Testis (tissue), 2 donors: ENCODE measurements at regions not wholly inside any gene's neighbourhood (a gene's known extent, or its start where the extent isn't known, plus 50 kb on each side); places are given as distances from the start of the nearest gene placed in this dataset.
"Not testable (repeated sequence)": the region's sequence is repeated elsewhere in the genome, so short reads cannot be mapped to it uniquely, and the experiment has no call there.

Source experiments
- DNase-seq: peaks from one replicate; pipeline ENCODE4 v3.0.0-alpha.2; 2019
- H3K27ac ChIP-seq, 2 donors: fragments of 200-600 bp; sonication (generic); one replicate each; pipeline ENCODE4 v1.5.1; 2019
- H3K27me3 ChIP-seq: fragments of 200-600 bp; sonication (generic); one replicate; pipeline ENCODE4 v1.5.1; 2019
- H3K36me3 ChIP-seq: fragments of 200-600 bp; sonication (generic); one replicate; pipeline ENCODE4 v1.5.1; 2017; ENCODE audit warnings: low read depth; ENCODE audit errors: missing control alignments
- H3K4me1 ChIP-seq: fragments of 200-600 bp; sonication (generic); one replicate; pipeline ENCODE4 v1.5.1; 2019
- H3K4me3 ChIP-seq, 2 donors: fragments of 200-600 bp; sonication (generic); one replicate each; pipeline ENCODE4 v1.5.1; 2017 to 2019
- H3K9me3 ChIP-seq: fragments of 200-600 bp; sonication (generic); one replicate; pipeline ENCODE4 v1.5.1; 2017
- POLR2A ChIP-seq: fragments of 450-650 bp; IDR thresholded peaks from one replicate; pipeline ENCODE4 v1.6.1; 2017; ENCODE audit warnings: antibody characterized with exemption, mild to moderate bottlenecking, moderate library complexity
- whole genome bisulfite sequencing, 2 donors: methylation state at CpG; one replicate each; pipeline ENCODE4 v1.1.5; 2018; 5-methylcytosine and 5-hydroxymethylcytosine counted together
- intact Hi-C: fragments of 100-400 bp; cut with DNase I; formaldehyde crosslinking; loops from one replicate; pipeline ENCODE4 v1.15.1; 2023; ENCODE audit warnings: low total_unique reads
- TF ChIP-seq, protein P1 (sequence below), 3 experiments: fragments of 450-650 bp in 2 of 3; fragments of 200-600 bp in 1 of 3; sonication (generic) in 1 of 3; IDR thresholded peaks; one replicate each; pipeline ENCODE4 v1.5.1; 2016 to 2019; ENCODE audit warnings: antibody characterized with exemption in 3 of 3, mild to moderate bottlenecking in 2 of 3, moderate library complexity in 1 of 3

DNA sequence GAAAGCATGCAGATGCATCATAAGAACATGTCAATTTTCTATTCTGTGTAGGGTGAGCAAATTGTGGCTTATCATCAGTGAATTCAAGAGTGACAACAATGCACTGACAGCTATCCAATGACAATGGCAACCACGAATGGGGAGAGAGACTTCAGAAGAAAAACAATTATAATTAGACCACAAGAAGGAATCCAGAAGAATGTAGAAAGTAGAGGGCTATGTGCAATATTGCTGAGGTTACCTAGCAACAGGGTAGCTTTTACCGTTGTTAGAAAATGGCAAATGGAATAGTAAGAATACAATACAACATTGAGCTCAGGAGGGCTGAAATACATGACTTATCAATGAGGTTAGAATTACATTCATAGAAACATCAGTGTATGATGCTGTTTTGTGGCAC is 71.1 kb upstream of the SESTD1 start:
- H3K4me3 ChIP-seq = no peak overlapping the region
- H3K9me3 ChIP-seq = no peaks in the 10 kb centered on the region
- no peak overlapping the region for H3K27ac ChIP-seq
- 50 to 70% methylated on average over 2 of the region's 2 CpGs for WGBS, 2 donors
- intact Hi-C loops = no loop called here
- DNase-seq = no peak
- no peaks in the 10 kb centered on the region for H3K36me3 ChIP-seq
- peaks cover 13% of the 10 kb centered on the region for H3K4me1 ChIP-seq
- TF ChIP-seq POLR2A = no peak
- TF ChIP-seq, protein P1, sequence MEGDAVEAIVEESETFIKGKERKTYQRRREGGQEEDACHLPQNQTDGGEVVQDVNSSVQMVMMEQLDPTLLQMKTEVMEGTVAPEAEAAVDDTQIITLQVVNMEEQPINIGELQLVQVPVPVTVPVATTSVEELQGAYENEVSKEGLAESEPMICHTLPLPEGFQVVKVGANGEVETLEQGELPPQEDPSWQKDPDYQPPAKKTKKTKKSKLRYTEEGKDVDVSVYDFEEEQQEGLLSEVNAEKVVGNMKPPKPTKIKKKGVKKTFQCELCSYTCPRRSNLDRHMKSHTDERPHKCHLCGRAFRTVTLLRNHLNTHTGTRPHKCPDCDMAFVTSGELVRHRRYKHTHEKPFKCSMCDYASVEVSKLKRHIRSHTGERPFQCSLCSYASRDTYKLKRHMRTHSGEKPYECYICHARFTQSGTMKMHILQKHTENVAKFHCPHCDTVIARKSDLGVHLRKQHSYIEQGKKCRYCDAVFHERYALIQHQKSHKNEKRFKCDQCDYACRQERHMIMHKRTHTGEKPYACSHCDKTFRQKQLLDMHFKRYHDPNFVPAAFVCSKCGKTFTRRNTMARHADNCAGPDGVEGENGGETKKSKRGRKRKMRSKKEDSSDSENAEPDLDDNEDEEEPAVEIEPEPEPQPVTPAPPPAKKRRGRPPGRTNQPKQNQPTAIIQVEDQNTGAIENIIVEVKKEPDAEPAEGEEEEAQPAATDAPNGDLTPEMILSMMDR (IDR thresholded peaks at IDR 0.05) = no peak
- no peaks in the 10 kb centered on the region for H3K27me3 ChIP-seq

DNA sequence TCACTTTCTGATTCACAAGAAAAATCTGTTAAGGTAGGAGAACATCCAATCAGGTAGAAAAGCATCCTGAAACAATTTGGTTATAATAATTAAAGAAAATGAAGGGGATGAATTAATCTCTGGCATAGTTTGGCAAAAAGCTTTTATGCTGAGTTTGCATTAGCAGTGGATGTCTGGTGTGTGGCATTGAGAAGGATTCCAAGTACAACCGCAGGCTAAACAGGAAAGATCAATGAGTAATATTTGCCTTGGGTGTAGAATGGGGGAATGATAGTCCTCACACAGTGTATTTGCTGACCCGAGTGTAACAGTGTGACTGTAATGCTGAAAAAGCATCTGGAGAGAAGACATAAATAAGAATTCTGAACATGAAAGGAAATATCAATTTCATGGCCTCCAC is 68.3 kb upstream of the SESTD1 start:
- Histone ChIP-seq H3K36me3 (no peaks in the 10 kb centered on the region), H3K4me3 (no peak overlapping the region), H3K4me1 (peaks cover 13% of the 10 kb centered on the region), H3K27ac (no peak overlapping the region), H3K9me3 (no peaks in the 10 kb centered on the region), H3K27me3 (no peaks in the 10 kb centered on the region)
- WGBS, 2 donors = 38 to 41% methylated on average over 2 of the region's 2 CpGs
- intact Hi-C loops = no loop called here
- no peak for DNase-seq
- TF ChIP-seq POLR2A = no peak
- TF ChIP-seq, protein P1 (IDR thresholded peaks at IDR 0.05) = no peak

DNA sequence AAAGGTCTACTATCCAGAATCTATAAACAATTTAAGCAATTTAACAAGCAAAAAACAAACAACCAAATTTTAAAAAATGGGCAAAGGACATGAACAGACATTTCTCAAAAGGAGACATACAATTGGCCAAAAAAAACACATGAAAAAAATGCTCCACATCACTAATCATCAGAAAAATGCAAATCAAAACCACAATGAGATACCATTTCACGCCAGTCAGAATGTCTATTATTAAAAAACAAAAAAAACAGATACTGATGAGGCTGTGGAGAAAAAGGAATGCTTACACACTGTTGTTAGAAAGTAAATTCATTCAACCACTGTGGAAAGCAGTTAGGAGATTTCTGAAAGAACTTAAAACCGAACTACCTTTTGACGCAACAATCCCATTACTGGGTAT is 66.4 kb upstream of the SESTD1 start:
- Histone ChIP-seq H3K4me3 (no peak overlapping the region), H3K9me3 (no peaks in the 10 kb centered on the region), H3K4me1 (no peaks in the 10 kb centered on the region), H3K27me3 (no peaks in the 10 kb centered on the region), H3K27ac (no peak overlapping the region), H3K36me3 (no peaks in the 10 kb centered on the region)
- intact Hi-C loops = no loop called here
- 91 to 96% methylated on average over 3 of the region's 3 CpGs for WGBS, 2 donors
- no peak for TF ChIP-seq POLR2A
- no peak for DNase-seq

DNA sequence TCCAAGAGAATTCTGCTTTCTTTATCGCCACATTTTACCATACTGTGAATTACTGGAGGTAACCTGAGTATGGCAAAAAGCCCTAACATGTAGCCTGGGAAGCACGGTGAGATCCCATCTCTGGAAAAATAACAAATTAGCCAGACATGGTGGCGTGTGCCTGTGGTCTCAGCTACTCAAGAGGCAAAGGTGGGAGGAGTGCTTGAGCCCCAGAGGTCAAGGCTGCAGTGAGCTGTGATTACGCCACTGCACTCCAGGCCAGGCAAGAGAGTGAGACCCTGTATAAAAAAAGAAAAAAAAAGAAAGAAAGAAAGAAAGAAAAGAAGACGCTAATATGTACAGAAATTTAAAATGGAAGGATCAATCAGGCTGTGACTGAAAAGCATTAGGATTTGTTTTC is 57.7 kb upstream of the SESTD1 start:
- Histone ChIP-seq H3K36me3 (no peaks in the 10 kb centered on the region), H3K27me3 (no peaks in the 10 kb centered on the region), H3K4me1 (no peaks in the 10 kb centered on the region), H3K9me3 (no peaks in the 10 kb centered on the region), H3K27ac (no peak overlapping the region), H3K4me3 (no peak overlapping the region)
- TF ChIP-seq, protein P1 (IDR thresholded peaks at IDR 0.05) = no peak
- TF ChIP-seq POLR2A = no peak
- intact Hi-C loops = no loop called here
- no peak for DNase-seq
- WGBS, 2 donors = 61 to 67% methylated on average over 5 of the region's 5 CpGs

DNA sequence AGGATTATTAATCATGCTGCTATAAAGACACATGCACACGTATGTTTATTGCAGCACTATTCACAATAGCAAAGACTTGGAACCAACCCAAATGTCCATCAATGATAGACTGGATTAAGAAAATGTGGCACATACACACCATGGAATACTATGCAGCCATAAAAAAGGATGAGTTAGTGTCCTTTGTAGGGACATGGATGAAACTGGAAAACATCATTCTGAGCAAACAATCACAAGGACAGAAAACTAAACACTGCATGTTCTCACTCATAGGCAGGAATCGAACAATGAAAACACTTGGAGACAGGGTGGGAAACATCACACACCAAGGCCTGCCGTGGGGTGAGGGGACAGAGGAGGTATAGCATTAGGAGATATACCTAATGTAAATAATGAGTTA is 56.4 kb upstream of the SESTD1 start:
- 92 to 93% methylated on average over 3 of the region's 3 CpGs for WGBS, 2 donors
- H3K27me3 ChIP-seq, H3K4me1 ChIP-seq, H3K9me3 ChIP-seq, H3K27ac ChIP-seq, H3K4me3 ChIP-seq, intact Hi-C loops, DNase-seq, H3K36me3 ChIP-seq: not testable (repeated sequence)

DNA sequence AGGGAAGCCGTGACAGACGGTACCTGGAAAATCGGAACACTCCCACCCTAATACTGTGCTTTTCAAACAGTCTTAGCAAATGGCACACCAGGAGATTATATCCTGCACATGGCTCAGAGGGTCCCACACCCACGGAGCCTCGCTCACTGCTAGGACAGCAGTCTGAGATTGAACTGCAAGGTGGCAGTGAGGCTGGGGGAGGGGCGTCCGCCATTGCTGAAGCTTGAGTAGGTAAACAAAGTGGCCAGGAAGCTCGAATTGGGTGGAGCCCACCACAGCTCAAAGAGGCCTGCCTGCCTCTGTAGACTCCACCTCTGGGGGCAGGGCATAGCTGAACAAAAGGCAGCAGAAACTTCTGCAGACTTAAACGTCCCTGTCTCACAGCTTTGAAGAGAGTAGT is 50.1 kb upstream of the SESTD1 start:
- H3K4me1 ChIP-seq, H3K27ac ChIP-seq, H3K9me3 ChIP-seq, DNase-seq, intact Hi-C loops, H3K27me3 ChIP-seq, H3K4me3 ChIP-seq, H3K36me3 ChIP-seq: not testable (repeated sequence)
- WGBS, 2 donors = 91% methylated on average over 7 to 9 of the region's 9 CpGs
